Activated CD8-positive, alpha-beta T cell treated with anti-CD3 and anti-CD28 coated beads for 36 hours (primary cell): ENCODE measurements at regions not wholly inside any gene's neighbourhood (a gene's known extent, or its start where the extent isn't known, plus 50 kb on each side); places are given as distances from the start of the nearest gene placed in this dataset.

Source experiments
- ATAC-seq: fragments of 200-7000 bp; cut with Tn5 transposase; one replicate; pipeline ENCODE4 v1.10.0; 2021; ENCODE audit warnings: mild to moderate bottlenecking, moderate library complexity
- CTCF ChIA-PET: fragments of 350-600 bp; sonication (Branson Sonifier 250); formaldehyde crosslinking; loops from one replicate; lab custom pipeline; 2021; ENCODE audit warnings: antibody characterized with exemption; lab: Charles Lee
- POLR2A ChIA-PET: fragments of 350-600 bp; sonication (Branson Sonifier 250); formaldehyde crosslinking; loops from one replicate; lab custom pipeline; 2021; ENCODE audit warnings: antibody characterized with exemption; lab: Charles Lee
- DNase-seq: peaks from one replicate; pipeline ENCODE4 v3.0.0-alpha.2; 2020
- H3K27ac Mint-ChIP-seq: one replicate; pipeline ENCODE4 v1.8.0; 2021; ENCODE audit warnings: mild to moderate bottlenecking, mixed read lengths
- H3K27me3 Mint-ChIP-seq: one replicate; pipeline ENCODE4 v1.8.0; 2021; ENCODE audit warnings: mixed read lengths
- H3K36me3 Mint-ChIP-seq: one replicate; pipeline ENCODE4 v1.8.0; 2021; ENCODE audit warnings: low read depth, mixed read lengths
- H3K4me1 Mint-ChIP-seq: one replicate; pipeline ENCODE4 v1.8.0; 2021; ENCODE audit warnings: low read depth, mixed read lengths
- H3K4me3 Mint-ChIP-seq: one replicate; pipeline ENCODE4 v1.8.0; 2021; ENCODE audit warnings: mild to moderate bottlenecking, moderate library complexity, mixed read lengths
- H3K9me3 Mint-ChIP-seq: one replicate; pipeline ENCODE4 v1.8.0; 2021; ENCODE audit warnings: mixed read lengths
- CTCF ChIP-seq: fragments of 200-600 bp; IDR thresholded peaks from one replicate; pipeline ENCODE4 v1.8.0; 2022; ENCODE audit warnings: antibody characterized with exemption, mild to moderate bottlenecking
- intact Hi-C: fragments of 100-400 bp; cut with micrococcal nuclease; formaldehyde crosslinking; loops from one replicate; pipeline ENCODE4 v1.10.0; 2022

DNA sequence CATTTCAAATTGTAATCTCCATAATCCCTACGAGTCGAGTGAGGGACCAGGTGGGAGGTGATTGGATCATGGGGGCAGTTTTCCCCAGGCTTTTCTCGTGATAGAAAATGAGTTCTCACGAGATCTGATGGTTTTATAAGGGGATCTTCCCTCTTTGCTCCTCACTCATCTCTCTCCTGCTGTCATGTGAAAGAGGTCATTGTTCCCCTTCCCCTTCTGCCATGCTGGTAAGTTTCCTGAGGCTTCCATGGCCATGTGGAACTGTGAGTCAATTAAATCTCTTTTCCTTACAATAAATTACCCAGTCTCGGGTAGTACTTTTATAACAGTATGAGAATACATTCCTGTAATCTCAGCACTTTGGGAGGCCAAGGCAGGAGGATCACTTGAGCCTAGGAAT is 76.7 kb upstream of the MARCHF10 start:
- no peak for TF ChIP-seq CTCF
- ChIA-PET POLR2A (no interaction called here), CTCF (no interaction called here)
- ATAC-seq (no peak), DNase-seq (no peak)
- peaks cover 19% of the 10 kb centered on the region for H3K27me3 Mint-ChIP-seq
- intact Hi-C loops, result no loop called here
- H3K9me3 Mint-ChIP-seq, result no peaks in the 10 kb centered on the region
- H3K27ac Mint-ChIP-seq, result no peak overlapping the region
- peaks cover 7% of the 10 kb centered on the region for H3K4me1 Mint-ChIP-seq
- H3K4me3 Mint-ChIP-seq, result no peak overlapping the region
- H3K36me3 Mint-ChIP-seq, result no peaks in the 10 kb centered on the region

DNA sequence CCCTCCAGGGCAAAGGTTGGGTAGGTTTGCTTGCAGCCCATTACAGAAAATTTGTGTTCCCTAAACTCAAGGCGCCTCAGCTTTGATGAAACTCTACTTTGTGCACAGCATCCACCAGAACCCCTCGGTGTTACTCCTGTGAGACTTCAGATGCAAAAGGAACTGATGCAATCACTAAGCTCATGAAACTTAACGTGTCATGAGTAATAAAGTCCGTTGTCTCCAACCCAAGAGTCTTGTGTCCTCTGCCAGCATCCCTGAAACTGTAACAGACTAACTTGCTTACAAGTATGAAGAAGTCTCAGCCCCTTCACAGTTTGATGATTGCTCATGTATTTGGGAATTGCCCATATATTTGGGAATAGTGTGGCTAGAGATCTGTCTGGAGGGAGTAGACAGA is 74.8 kb upstream of the MARCHF10 start:
- ATAC-seq, result peak; percentile 66
- Mint-ChIP-seq H3K36me3 (no peaks in the 10 kb centered on the region), H3K27me3 (peaks cover 27% of the 10 kb centered on the region), H3K9me3 (no peaks in the 10 kb centered on the region), H3K4me1 (peaks cover 7% of the 10 kb centered on the region), H3K4me3 (no peak overlapping the region), H3K27ac (no peak overlapping the region)
- TF ChIP-seq CTCF, result no peak
- intact Hi-C loops, result no loop called here
- DNase-seq, result peak; percentile 2
- ChIA-PET CTCF (no interaction called here), POLR2A (no interaction called here)

- H3K9me3 Mint-ChIP-seq, result no peaks in the 10 kb centered on the region
- no peak for DNase-seq
- ATAC-seq, result no peak
Measured at GRCh38 chr17:62882284-62882683, 74.2 kb upstream of the MARCHF10 start.

GRCh38 chr17:62880120-62880519 is 72.0 kb upstream of the MARCHF10 start:
- Mint-ChIP-seq H3K4me3 (no peak overlapping the region), H3K27ac (no peak overlapping the region), H3K9me3 (no peaks in the 10 kb centered on the region), H3K4me1 (peaks cover 7% of the 10 kb centered on the region), H3K36me3 (no peaks in the 10 kb centered on the region), H3K27me3 (peaks cover 26% of the 10 kb centered on the region)
- POLR2A ChIA-PET, result no interaction called here
- ATAC-seq (no peak), DNase-seq (no peak)
- intact Hi-C loops, result no loop called here
- TF ChIP-seq CTCF, result no peak
- CTCF ChIA-PET, result no interaction called here

More at GRCh38 chr17:62882284-62882683, 74.2 kb upstream of the MARCHF10 start:
- ChIA-PET POLR2A (no interaction called here), CTCF (no interaction called here)
- intact Hi-C loops, result no loop called here
- Mint-ChIP-seq H3K4me3 (no peak overlapping the region), H3K27ac (no peak overlapping the region), H3K4me1 (peaks cover 7% of the 10 kb centered on the region), H3K27me3 (peaks cover 24% of the 10 kb centered on the region), H3K36me3 (no peaks in the 10 kb centered on the region)
- TF ChIP-seq CTCF, result no peak

- Mint-ChIP-seq H3K4me1 (no peaks in the 10 kb centered on the region), H3K4me3 (no peak overlapping the region), H3K27me3 (peaks cover 23% of the 10 kb centered on the region), H3K36me3 (no peaks in the 10 kb centered on the region), H3K27ac (no peak overlapping the region), H3K9me3 (no peaks in the 10 kb centered on the region)
- POLR2A ChIA-PET, result no interaction called here
- CTCF ChIA-PET, result interaction anchor here (0.7 to 1.0 kb wide), 2 partner anchors 9 to 298 kb away, joined by 3 to 4 read pairs; no protein-coding TSS in a partner anchor
- DNase-seq, result no peak
- intact Hi-C loops, result no loop called here
- TF ChIP-seq CTCF, result no peak
- no peak for ATAC-seq
Measured at GRCh38 chr17:62876673-62877405, 68.7 kb upstream of the MARCHF10 start.
